HG03097 (cell line): ENCODE measurements at regions not wholly inside any gene's neighbourhood (a gene's known extent, or its start where the extent isn't known, plus 50 kb on each side); places are given as distances from the start of the nearest gene placed in this dataset.
"Not testable (repeated sequence)": the region's sequence is repeated elsewhere in the genome, so short reads cannot be mapped to it uniquely, and the experiment has no call there.

Source experiments
- ATAC-seq: cut with Tn5 transposase; IDR thresholded peaks from one replicate; pipeline ENCODE4 v1.9.1; 2021; ENCODE audit not compliant: unreplicated experiment, low FRiP score

GRCh38 chr18:1097991-1098735 lies 193.5 kb downstream of the ADCYAP1 start:
- not testable (repeated sequence) for ATAC-seq

GRCh38 chr18:1102848-1103247 lies 198.2 kb downstream of the ADCYAP1 start:
- ATAC-seq = no peak

GRCh38 chr18:1103537-1103936 lies 198.9 kb downstream of the ADCYAP1 start:
- ATAC-seq = no peak

- no peak for ATAC-seq
Observed at GRCh38 chr18:1104181-1104881, 199.7 kb downstream of the ADCYAP1 start.

GRCh38 chr18:1124495-1124894 lies 219.8 kb downstream of the ADCYAP1 start:
- ATAC-seq = no peak

GRCh38 chr18:1133541-1133940 lies 228.9 kb downstream of the ADCYAP1 start:
- ATAC-seq = no peak

GRCh38 chr18:1147730-1148129 lies 243.1 kb downstream of the ADCYAP1 start:
- ATAC-seq = no peak

GRCh38 chr18:1149709-1150108 lies 245.0 kb downstream of the ADCYAP1 start:
- no peak for ATAC-seq

- ATAC-seq = no peak
Observed at GRCh38 chr18:1150344-1150743, 245.7 kb downstream of the ADCYAP1 start.

GRCh38 chr18:1152958-1153357 lies 248.3 kb downstream of the ADCYAP1 start:
- ATAC-seq = not testable (repeated sequence)

GRCh38 chr18:1173593-1173992 lies 268.9 kb downstream of the ADCYAP1 start:
- ATAC-seq = no peak

GRCh38 chr18:1177232-1177631 lies 272.6 kb downstream of the ADCYAP1 start:
- no peak for ATAC-seq

GRCh38 chr18:1191341-1191740 lies 286.7 kb downstream of the ADCYAP1 start:
- ATAC-seq = no peak

GRCh38 chr18:1213126-1213525 lies 308.5 kb downstream of the ADCYAP1 start:
- no peak for ATAC-seq

GRCh38 chr18:1222880-1223279 lies 318.2 kb downstream of the ADCYAP1 start:
- ATAC-seq = no peak

- ATAC-seq = no peak
Observed at GRCh38 chr18:1227025-1227424, 322.4 kb downstream of the ADCYAP1 start.

- no peak for ATAC-seq
Observed at GRCh38 chr18:1229634-1230033, 325.0 kb downstream of the ADCYAP1 start.

- no peak for ATAC-seq
Observed at GRCh38 chr18:1232867-1233266, 328.2 kb downstream of the ADCYAP1 start.

GRCh38 chr18:1240701-1241100 lies 336.0 kb downstream of the ADCYAP1 start:
- no peak for ATAC-seq

GRCh38 chr18:1244397-1245122 lies 339.9 kb downstream of the ADCYAP1 start:
- no peak for ATAC-seq

GRCh38 chr18:1246827-1247226 lies 342.2 kb downstream of the ADCYAP1 start:
- no peak for ATAC-seq
